Endothelial cell of umbilical vein (primary cell): ENCODE measurements at regions not wholly inside any gene's neighbourhood (a gene's known extent, or its start where the extent isn't known, plus 50 kb on each side); places are given as distances from the start of the nearest gene placed in this dataset.

Experiments
- BruUV-seq: library from RNA; stranded (reverse); fragments of 400-500 nt; replicated peaks from 2 replicates; lab custom pipeline; 2021; lab: Mats Ljungman, UMichigan
- CTCF ChIA-PET: fragments of 300-600, 350-600 bp; sonication (Branson Sonifier 250); formaldehyde crosslinking; loops from one replicate; lab custom pipeline; 2021; ENCODE audit warnings: antibody characterized with exemption, inconsistent platforms; lab: Charles Lee
- POLR2A ChIA-PET: fragments of 300-600, 350-600 bp; sonication (Branson Sonifier 250); formaldehyde crosslinking; loops from one replicate; lab custom pipeline; 2021; ENCODE audit warnings: antibody characterized with exemption, inconsistent platforms; lab: Charles Lee
- DNase-seq: peaks from one replicate; pipeline ENCODE4 v3.0.0-alpha.2; 2011; ENCODE audit warnings: low read depth, low spot score
- FAIRE-seq: peaks from 2 replicates; lab custom pipeline; 2011; peaks lifted over from hg19 to GRCh38; lab: Jason Lieb, UNC
- H2AFZ ChIP-seq: 2 replicates; pipeline ENCODE4 v1.6.0; 2012; ENCODE audit warnings: low read depth, low read length, control low read depth, inconsistent platforms
- H3K27ac ChIP-seq: 2 replicates; pipeline ENCODE4 v1.5.1; 2011; ENCODE audit warnings: low read depth, mild to moderate bottlenecking, control low read depth, low read length, moderate library complexity; ENCODE audit not compliant: insufficient read depth
- H3K27me3 ChIP-seq, 2 experiments: 2 replicates each; pipeline versions ENCODE4 v1.6.0 to v1.6.1; 2011; ENCODE audit warnings: low read length in 2 of 2, mixed read lengths in 1 of 2; ENCODE audit not compliant: control insufficient read depth in 2 of 2, insufficient read depth in 2 of 2
- H3K36me3 ChIP-seq, 2 experiments: 2 replicates in 1 of 2; 3 replicates in 1 of 2; pipeline ENCODE4 v1.5.1; 2011; ENCODE audit warnings: low read length in 2 of 2, mild to moderate bottlenecking in 1 of 2, moderate library complexity in 1 of 2; ENCODE audit not compliant: control insufficient read depth in 2 of 2, insufficient read depth in 2 of 2; ENCODE audit errors: extremely low read depth in 1 of 2
- H3K4me1 ChIP-seq: 3 replicates; pipeline ENCODE4 v1.5.1; 2011; ENCODE audit warnings: mild to moderate bottlenecking, low read length; ENCODE audit not compliant: control insufficient read depth, insufficient read depth; ENCODE audit errors: extremely low read depth
- H3K4me2 ChIP-seq: 2 replicates; pipeline ENCODE4 v1.6.1; 2011; ENCODE audit warnings: low read length, control low read depth, mixed read lengths; ENCODE audit not compliant: insufficient read depth
- H3K4me3 ChIP-seq, 3 experiments: fragments of 200-600 bp in 1 of 3; sonication (generic), shearing (Covaris generic) in 1 of 3; replicated peaks in 1 of 3; 2 replicates each; pipeline ENCODE4 v1.5.1; 2011 to 2016; ENCODE audit warnings: control low read depth in 3 of 3, low read length in 3 of 3, mild to moderate bottlenecking in 2 of 3, inconsistent platforms in 1 of 3, low read depth in 1 of 3, moderate library complexity in 1 of 3; ENCODE audit not compliant: insufficient read depth in 1 of 3
- H3K79me2 ChIP-seq: 2 replicates; pipeline ENCODE4 v1.6.0; 2012; ENCODE audit warnings: low read length, inconsistent platforms; ENCODE audit not compliant: control insufficient read depth, insufficient read depth
- H3K9ac ChIP-seq: replicated peaks from 2 replicates; pipeline ENCODE3; 2011; ENCODE audit warnings: low read length, control low read depth; ENCODE audit not compliant: insufficient read depth; ENCODE audit errors: extremely low read depth
- H3K9me1 ChIP-seq: replicated peaks from 3 replicates; pipeline ENCODE4 v1.6.0; 2011; ENCODE audit warnings: mild to moderate bottlenecking, low read length; ENCODE audit not compliant: control insufficient read depth, insufficient read depth; ENCODE audit errors: extremely low read depth
- H3K9me3 ChIP-seq: replicated peaks from 2 replicates; pipeline ENCODE4 v1.5.1; 2012; ENCODE audit warnings: low read length, inconsistent platforms; ENCODE audit not compliant: control insufficient read depth, insufficient read depth
- H4K20me1 ChIP-seq: replicated peaks from 2 replicates; pipeline ENCODE3; 2011; ENCODE audit warnings: mild to moderate bottlenecking, low read length; ENCODE audit not compliant: control insufficient read depth, insufficient read depth; ENCODE audit errors: extremely low read depth
- CTCF ChIP-seq, 2 donors: IDR thresholded peaks; 1 replicate in 1 of 2; 2 replicates in 1 of 2; pipeline ENCODE4 v1.5.1; 2011; ENCODE audit warnings: low read length in 2 of 2, mild to moderate bottlenecking in 2 of 2, moderate library complexity in 2 of 2, control low read depth in 1 of 2, inconsistent platforms in 1 of 2, low read depth in 1 of 2; ENCODE audit not compliant: insufficient read depth in 1 of 2; ENCODE audit errors: extremely low read depth in 1 of 2
- EZH2 ChIP-seq: IDR thresholded peaks from 2 replicates; pipeline ENCODE4 v1.6.1; 2012; ENCODE audit warnings: borderline replicate concordance, low read depth, mild to moderate bottlenecking, moderate library complexity, low read length, inconsistent platforms; ENCODE audit not compliant: severe bottlenecking
- FOS ChIP-seq: IDR thresholded peaks from 2 replicates; pipeline ENCODE4 v1.6.1; 2011; ENCODE audit warnings: mild to moderate bottlenecking, low read length, moderate library complexity, borderline replicate concordance; ENCODE audit not compliant: insufficient read depth
- GATA2 ChIP-seq: IDR thresholded peaks from 2 replicates; pipeline ENCODE4 v1.7.0; 2011; ENCODE audit warnings: low read depth, mild to moderate bottlenecking, moderate library complexity, mixed read lengths, low read length; ENCODE audit not compliant: insufficient read length, insufficient read depth
- JUN ChIP-seq: IDR thresholded peaks from 2 replicates; pipeline ENCODE4 v1.6.1; 2011; ENCODE audit warnings: borderline replicate concordance, low read depth; ENCODE audit not compliant: insufficient read length, insufficient read depth
- MAX ChIP-seq: IDR thresholded peaks from 2 replicates; pipeline ENCODE4 v1.6.1; 2011; ENCODE audit not compliant: insufficient read depth, insufficient read length
- MYC ChIP-seq: IDR thresholded peaks from one replicate; pipeline ENCODE4 v1.6.1; 2011; ENCODE audit warnings: mild to moderate bottlenecking, low read depth, low read length
- POLR2A ChIP-seq: IDR thresholded peaks from 2 replicates; pipeline ENCODE4 v1.6.1; 2012; ENCODE audit warnings: low read depth, mild to moderate bottlenecking, control low read depth, low read length
- POLR2AphosphoS5 ChIP-seq: IDR thresholded peaks from 2 replicates; pipeline ENCODE4 v1.6.1; 2012; ENCODE audit warnings: low read depth, mild to moderate bottlenecking, control low read depth, low read length, moderate library complexity; ENCODE audit not compliant: insufficient read depth
- dilution Hi-C: fragments of 300-500 bp; cut with MboI; formaldehyde crosslinking; loops from one replicate; pipeline ENCODE4 v1.15.0; 2019; ENCODE audit warnings: low sequenced_read_pairs; ENCODE audit not compliant: extremely low pct_ligation_motif_present
- intact Hi-C: fragments of 100-400 bp; cut with micrococcal nuclease; formaldehyde crosslinking; loops from one replicate; pipeline ENCODE4 v1.10.0; 2022

GRCh38 chr15:26157081-26157480, 294.0 kb upstream of the ATP10A start:
- H4K20me1 ChIP-seq: no peaks in the 10 kb centered on the region
- TF ChIP-seq JUN: no peak
- no peak for TF ChIP-seq POLR2AphosphoS5
- no peak for TF ChIP-seq MAX
- TF ChIP-seq FOS: no peak
- TF ChIP-seq CTCF (IDR thresholded peaks at IDR 0.05; ENCODE audit: extremely low read depth in 1 of 2, insufficient read depth in 1 of 2, low read depth in 1 of 2, low read length in 2 of 2): no peak
- TF ChIP-seq EZH2: no peak
- TF ChIP-seq GATA2: no peak
- TF ChIP-seq MYC: no peak
- TF ChIP-seq POLR2A: no peak
- H3K27me3 ChIP-seq: no peaks in the 10 kb centered on the region
- no peak for DNase-seq
- no peak overlapping the region for H3K4me3 ChIP-seq
- H3K9ac ChIP-seq: no peak overlapping the region
- H2AFZ ChIP-seq: no peak overlapping the region
- BruUV-seq: no TSS peak
- intact Hi-C loops (no loop called here), dilution Hi-C loops (no loop called here)
- H3K4me2 ChIP-seq: no peak overlapping the region
- peaks cover 5% of the 10 kb centered on the region for H3K9me3 ChIP-seq
- no peak overlapping the region for H3K27ac ChIP-seq
- H3K79me2 ChIP-seq: no peaks in the 10 kb centered on the region
- no peaks in the 10 kb centered on the region for H3K4me1 ChIP-seq
- H3K36me3 ChIP-seq: no peaks in the 10 kb centered on the region
- ChIA-PET POLR2A (no interaction called here), CTCF (no interaction called here)
- FAIRE-seq: no peak
- no peaks in the 10 kb centered on the region for H3K9me1 ChIP-seq
